GM12878 (cell line): ENCODE measurements at regions not wholly inside any gene's neighbourhood (a gene's known extent, or its start where the extent isn't known, plus 50 kb on each side); places are given as distances from the start of the nearest gene placed in this dataset.

Experiments used
- ATAC-seq: fragments of 200-7000 bp; cut with Tn5 transposase; 3 replicates; pipeline ENCODE4 v1.9.1; 2020; ENCODE audit warnings: mild to moderate bottlenecking, moderate library complexity
- BruUV-seq: library from RNA; stranded (reverse); fragments of 400-500 nt; replicated peaks from 2 replicates; lab custom pipeline; 2021; lab: Mats Ljungman, UMichigan
- CTCF ChIA-PET: fragments of 300-600 bp; sonication (Branson Sonifier 250); formaldehyde crosslinking; extraction: SDS; loops from one replicate; lab custom pipeline; 2021; ENCODE audit warnings: inconsistent platforms; lab: Yijun Ruan, JAX
- POLR2A ChIA-PET: fragments of 350-600 bp; formaldehyde crosslinking; extraction: SDS; loops from one replicate; lab custom pipeline; 2021; ENCODE audit warnings: inconsistent platforms; lab: Charles Lee
- RAD21 ChIA-PET: fragments of 300-600 bp; sonication (Branson Sonifier 250); formaldehyde crosslinking; loops from one replicate; lab custom pipeline; 2023; ENCODE audit warnings: antibody characterized with exemption; ENCODE audit not compliant: unreplicated experiment; lab: Charles Lee
- SMC1A ChIA-PET: fragments of 300-600 bp; sonication (Branson Sonifier 250); formaldehyde crosslinking; loops from one replicate; lab custom pipeline; 2023; ENCODE audit not compliant: unreplicated experiment, uncharacterized antibody; lab: Charles Lee
- DNase-seq: peaks from one replicate; pipeline ENCODE4 v3.0.0-alpha.2; 2011; ENCODE audit warnings: low read depth, low spot score
- FAIRE-seq: peaks from 3 replicates; lab custom pipeline; 2011; peaks lifted over from hg19 to GRCh38; lab: Jason Lieb, UNC
- H2AFZ ChIP-seq: 2 replicates; pipeline ENCODE4 v1.6.0; 2011; ENCODE audit warnings: low read depth, low read length, control low read depth; ENCODE audit not compliant: control insufficient read depth
- H3K27ac ChIP-seq: 2 replicates; pipeline ENCODE4 v1.5.1; 2011; ENCODE audit warnings: control low read depth; ENCODE audit not compliant: control insufficient read depth, insufficient read depth
- H3K27me3 ChIP-seq, 2 experiments: replicated peaks in 1 of 2; 2 replicates each; pipeline versions ENCODE4 v1.6.0 to v1.6.1; 2011; ENCODE audit warnings: low read length in 1 of 2; ENCODE audit not compliant: control insufficient read depth in 2 of 2, insufficient read depth in 2 of 2
- H3K36me3 ChIP-seq, 2 experiments: 2 replicates each; pipeline ENCODE4 v1.5.1; 2011; ENCODE audit warnings: low read length in 1 of 2; ENCODE audit not compliant: control insufficient read depth in 2 of 2, insufficient read depth in 2 of 2
- H3K4me1 ChIP-seq: 2 replicates; pipeline ENCODE4 v1.6.1; 2011; ENCODE audit warnings: mild to moderate bottlenecking, low read length, moderate library complexity, mixed read lengths; ENCODE audit not compliant: control insufficient read depth, insufficient read depth
- H3K4me2 ChIP-seq: 2 replicates; pipeline ENCODE4 v1.6.0; 2011; ENCODE audit warnings: control low read depth; ENCODE audit not compliant: control insufficient read depth, insufficient read depth
- H3K4me3 ChIP-seq: fragments of 200-600 bp; sonication (generic); 2 replicates; pipeline ENCODE4 v1.5.1; 2016
- H3K79me2 ChIP-seq: 2 replicates; pipeline ENCODE4 v1.6.0; 2011; ENCODE audit warnings: low read length; ENCODE audit not compliant: control insufficient read depth, insufficient read depth
- H3K9ac ChIP-seq: 2 replicates; pipeline ENCODE4 v1.8.0; 2011; ENCODE audit warnings: low read length, control low read depth, mixed read lengths; ENCODE audit not compliant: control insufficient read depth, insufficient read depth
- H3K9me3 ChIP-seq: replicated peaks from 3 replicates; pipeline ENCODE4 v1.5.1; 2011; ENCODE audit warnings: mild to moderate bottlenecking, low read length; ENCODE audit not compliant: control insufficient read depth, insufficient read depth
- H4K20me1 ChIP-seq: 2 replicates; pipeline ENCODE4 v1.6.0; 2011; ENCODE audit not compliant: control insufficient read depth, insufficient read depth
- BCLAF1 ChIP-seq: fragments of 450-650 bp; IDR thresholded peaks from 2 replicates; pipeline ENCODE4 v1.6.1; 2017; ENCODE audit warnings: antibody characterized with exemption, mild to moderate bottlenecking, moderate library complexity
- BMI1 ChIP-seq: fragments of 450-650 bp; IDR thresholded peaks from 2 replicates; pipeline ENCODE4 v1.6.1; 2016; ENCODE audit warnings: mild to moderate bottlenecking, moderate library complexity, borderline replicate concordance
- E4F1 ChIP-seq: fragments of 450-650 bp; IDR thresholded peaks from 2 replicates; pipeline ENCODE4 v1.6.1; 2018; ENCODE audit warnings: borderline replicate concordance, mild to moderate bottlenecking; ENCODE audit not compliant: partially characterized antibody
- LARP7 ChIP-seq: fragments of 450-650 bp; IDR thresholded peaks from 2 replicates; pipeline ENCODE4 v1.6.1; 2017; ENCODE audit warnings: mild to moderate bottlenecking
- MEF2B ChIP-seq: fragments of 450-650 bp; IDR thresholded peaks from 2 replicates; pipeline ENCODE4 v1.6.1; 2018; ENCODE audit warnings: mild to moderate bottlenecking, moderate library complexity; ENCODE audit not compliant: partially characterized antibody, poor library complexity, severe bottlenecking
- RELA ChIP-seq: fragments of 450-650 bp; IDR thresholded peaks from 2 replicates; pipeline ENCODE4 v1.8.0; 2014; ENCODE audit warnings: borderline replicate concordance; ENCODE audit not compliant: partially characterized antibody
- SIN3A ChIP-seq: IDR thresholded peaks from 2 replicates; pipeline ENCODE4 v1.6.1; 2012; ENCODE audit warnings: low read depth, low read length, improper control_type of control experiment
- SP1 ChIP-seq: IDR thresholded peaks from one replicate; pipeline ENCODE4 v1.6.1; 2011; ENCODE audit warnings: low read depth, low read length
- STAT3 ChIP-seq: IDR thresholded peaks from 2 replicates; pipeline ENCODE4 v1.6.1; 2011; ENCODE audit warnings: low read depth, low read length, improper control_type of control experiment
- ZBTB40 ChIP-seq: fragments of 450-650 bp; IDR thresholded peaks from 2 replicates; pipeline ENCODE4 v1.6.1; 2016; ENCODE audit warnings: mild to moderate bottlenecking, moderate library complexity, borderline replicate concordance
- ZNF207 ChIP-seq: fragments of 450-650 bp; IDR thresholded peaks from 2 replicates; pipeline ENCODE4 v1.6.1; 2014; ENCODE audit warnings: antibody characterized with exemption, mild to moderate bottlenecking, borderline replicate concordance
- WGBS: methylation state at CpG from one replicate; pipeline ENCODE4 v1.1.6; 2016; ENCODE audit warnings: low lambda C conversion rate; ENCODE audit not compliant: insufficient replicate concordance, insufficient coverage; ENCODE audit errors: missing lambda C conversion rate; 5-methylcytosine and 5-hydroxymethylcytosine counted together
- in situ Hi-C: fragments of 300-500 bp; cut with MboI; formaldehyde crosslinking; loops from 9 replicates; pipeline ENCODE4 v1.14.3; 2018; ENCODE audit warnings: mixed read lengths
- intact Hi-C: fragments of 100-400 bp; cut with micrococcal nuclease; formaldehyde crosslinking; loops from one replicate; pipeline ENCODE4 v1.14.2; 2022; ENCODE audit not compliant: unreplicated experiment

GRCh38 chr13:111612886-111613285, 292.4 kb downstream of the TEX29 start:
- in situ Hi-C loops, result no loop called here
- WGBS, result 52% methylated on average over 10 of the region's 10 CpGs

More at GRCh38 chr13:111612886-111613285, 292.4 kb downstream of the TEX29 start:
- Histone ChIP-seq H3K9ac (no peak overlapping the region), H3K27ac (no peak overlapping the region), H3K4me3 (no peak overlapping the region), H3K4me1 (no peaks in the 10 kb centered on the region), H3K36me3 (no peaks in the 10 kb centered on the region), H3K9me3 (no peaks in the 10 kb centered on the region; the same call in 2 of the 3 replicates), H4K20me1 (no peaks in the 10 kb centered on the region), H3K27me3 (no peaks in the 10 kb centered on the region; a peak in 1 of 4 replicates), H3K79me2 (no peaks in the 10 kb centered on the region), H3K4me2 (no peak overlapping the region), H2AFZ (no peak overlapping the region)
- no peak for TF ChIP-seq LARP7
- TF ChIP-seq E4F1, result no peak
- no peak for TF ChIP-seq BCLAF1
- TF ChIP-seq STAT3, result no peak
- no peak for TF ChIP-seq ZBTB40
- TF ChIP-seq SP1, result no peak
- TF ChIP-seq SIN3A, result no peak
- TF ChIP-seq RELA, result no peak
- TF ChIP-seq ZNF207, result no peak
- TF ChIP-seq BMI1, result no peak
- no peak for TF ChIP-seq MEF2B
- SMC1A ChIA-PET, result no interaction called here
- intact Hi-C loops, result no loop called here
- CTCF ChIA-PET, result no interaction called here
- no peak for DNase-seq
- POLR2A ChIA-PET, result no interaction called here
- no peak for FAIRE-seq
- RAD21 ChIA-PET, result no interaction called here
- ATAC-seq, result no peak
- BruUV-seq, result no TSS peak
